ENCODE measurements at regions not wholly inside any gene's neighbourhood (a gene's known extent, or its start where the extent isn't known, plus 50 kb on each side); places are given as distances from the start of the nearest gene placed in this dataset.

DNA sequence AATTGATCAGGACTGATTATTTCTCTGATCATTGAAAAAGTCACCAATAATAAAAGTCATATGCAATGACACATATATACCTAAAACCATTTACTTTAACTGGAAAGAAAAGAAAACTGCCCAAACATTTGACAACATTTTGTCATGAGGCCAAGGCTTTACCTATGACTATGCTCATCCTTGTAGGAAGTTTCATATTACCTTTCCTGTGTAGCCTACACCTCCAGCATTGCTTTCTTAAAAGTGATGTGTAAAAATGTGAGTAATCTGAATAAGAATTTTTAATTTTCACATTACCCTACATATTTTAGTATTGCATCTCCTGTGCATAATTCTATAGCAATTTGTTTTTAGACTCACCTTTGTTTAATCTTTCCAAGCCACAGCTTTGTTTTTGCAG, 419.8 kb upstream of the FIGN start:
- DNase-seq: no peak

DNA sequence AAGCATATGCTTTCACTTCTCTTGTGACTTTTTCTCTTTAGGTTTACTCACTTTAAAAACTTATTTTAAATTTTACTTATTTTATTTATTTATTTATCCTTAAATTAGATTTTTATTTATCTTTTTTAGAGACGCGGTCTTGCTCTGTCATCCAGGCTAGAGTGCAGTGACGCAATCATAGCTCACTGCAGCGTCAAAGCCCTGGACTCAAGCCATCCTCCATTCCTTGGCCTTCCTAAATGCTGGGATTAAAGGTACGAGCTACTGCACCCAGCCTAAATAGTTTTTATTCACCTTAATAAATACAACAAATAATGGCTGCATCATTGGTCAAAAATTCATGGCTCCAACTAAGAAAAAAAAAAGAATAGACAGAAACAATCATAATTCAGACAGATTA, 415.7 kb upstream of the FIGN start:
- DNase-seq: no peak

DNA sequence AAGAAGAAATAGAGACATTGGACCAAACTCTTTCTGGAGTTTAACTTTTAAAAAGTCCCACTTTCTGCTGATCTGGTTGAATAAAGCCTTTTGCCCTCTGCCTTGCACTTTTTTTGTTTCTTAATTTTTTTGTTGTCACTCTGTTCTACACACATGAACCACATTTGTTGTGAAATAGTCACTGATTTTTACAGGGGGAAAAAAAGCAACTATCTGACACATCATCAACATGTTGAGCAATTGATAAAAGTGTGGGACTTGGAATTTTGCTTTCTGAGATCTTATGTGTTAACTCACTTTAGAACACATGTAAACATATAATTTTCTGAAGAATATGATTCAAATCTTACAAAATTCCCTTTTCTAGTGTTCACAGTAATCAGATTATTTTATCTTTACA, 414.8 kb upstream of the FIGN start:
- no peak for DNase-seq

DNA sequence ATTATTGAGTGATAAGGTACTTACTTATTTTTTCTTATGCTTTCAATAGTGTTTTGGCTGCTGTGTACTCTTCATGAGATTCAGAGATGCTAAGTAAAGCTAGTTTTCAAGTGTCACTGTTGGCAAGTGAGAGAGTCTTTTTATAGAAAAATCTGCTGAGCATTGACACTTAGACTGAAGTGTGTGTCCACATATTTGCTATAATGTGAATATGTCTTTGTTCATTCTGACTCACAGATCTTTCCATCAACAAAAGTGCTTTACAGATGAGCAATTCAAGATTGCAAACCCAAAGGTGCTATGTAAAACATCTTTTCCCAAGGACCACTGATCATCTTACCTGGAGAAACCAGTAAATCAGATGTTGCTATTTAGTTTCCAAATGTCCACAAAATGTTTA, 410.6 kb upstream of the FIGN start:
- no peak for DNase-seq

DNA sequence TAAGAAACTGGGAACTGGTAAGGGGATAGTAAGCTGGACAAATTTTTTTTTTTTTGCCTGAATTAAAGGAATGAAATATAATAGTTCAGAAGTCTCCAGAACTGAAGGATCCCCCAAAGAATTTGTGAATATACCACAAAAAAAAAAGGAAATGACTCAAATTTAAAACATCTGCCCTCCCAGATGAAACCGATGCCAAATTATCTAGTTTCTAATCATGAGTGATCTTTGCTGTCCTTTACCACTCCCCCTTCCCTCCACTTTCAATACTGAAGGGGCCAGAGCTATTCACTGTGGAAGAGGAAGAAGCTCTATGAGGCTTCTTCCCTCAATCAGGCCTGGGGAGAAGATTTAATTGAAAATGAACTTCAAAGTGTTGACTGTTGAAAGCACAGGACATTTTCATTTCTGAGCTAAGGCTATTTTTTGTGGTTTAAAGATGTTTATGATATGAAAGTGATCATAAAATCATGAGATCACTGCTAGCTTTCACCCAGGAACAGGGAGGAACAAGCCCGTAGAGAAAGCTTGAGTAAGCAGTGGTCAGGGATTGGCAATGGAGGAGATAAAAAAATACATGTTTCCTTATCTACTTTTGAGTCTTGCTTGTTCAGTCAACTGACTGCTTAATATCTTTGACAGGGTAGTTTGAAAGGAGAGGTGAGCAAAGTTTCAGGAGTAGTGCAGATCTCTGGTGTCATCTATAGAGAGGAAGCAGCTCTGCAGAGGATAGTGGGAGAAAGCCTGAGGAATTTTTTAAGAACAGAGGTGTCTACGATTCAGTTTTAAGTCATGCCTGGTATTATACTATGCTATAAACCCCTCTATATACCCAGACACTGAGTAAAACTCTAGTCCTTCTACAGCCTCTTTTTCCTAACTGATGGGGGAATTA, 409.5 kb upstream of the FIGN start:
- no peak for DNase-seq

DNA sequence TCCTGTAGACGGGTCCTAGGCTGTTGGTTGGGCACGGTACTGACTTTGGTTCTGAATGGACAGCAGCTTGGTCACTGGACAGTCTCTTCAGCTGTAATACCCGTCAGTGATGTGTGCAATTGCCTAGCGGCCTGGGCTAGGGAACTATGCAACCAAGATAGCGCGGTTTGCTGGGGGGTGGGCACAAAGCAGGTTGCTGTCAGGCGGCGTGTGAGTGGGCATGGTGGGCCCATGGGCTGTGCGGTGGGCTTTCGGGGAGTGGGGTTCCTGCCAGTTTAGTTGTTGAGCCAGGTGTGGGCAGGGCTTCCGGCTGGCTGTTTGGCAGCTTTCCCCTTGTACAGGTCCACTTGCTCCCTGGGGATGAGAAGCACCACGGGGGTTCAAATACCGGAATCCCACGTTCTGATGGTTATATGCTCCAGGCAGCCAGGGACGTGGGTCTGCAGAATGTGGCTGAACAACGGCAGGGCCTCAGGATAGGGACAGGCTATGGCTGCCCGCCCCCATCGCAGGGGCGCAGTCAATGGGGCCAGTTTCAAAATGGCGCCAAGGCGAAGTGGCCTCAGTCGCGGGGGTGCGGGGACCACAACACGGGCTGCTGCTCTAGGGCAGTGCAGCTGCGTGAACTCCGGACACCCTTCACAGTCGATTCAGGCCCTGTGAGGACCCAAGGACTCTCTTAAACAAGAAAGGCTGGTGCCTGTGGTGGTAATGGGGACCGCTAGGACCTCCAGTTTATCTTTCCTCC, 407.5 kb upstream of the FIGN start:
- no peak for DNase-seq

DNA sequence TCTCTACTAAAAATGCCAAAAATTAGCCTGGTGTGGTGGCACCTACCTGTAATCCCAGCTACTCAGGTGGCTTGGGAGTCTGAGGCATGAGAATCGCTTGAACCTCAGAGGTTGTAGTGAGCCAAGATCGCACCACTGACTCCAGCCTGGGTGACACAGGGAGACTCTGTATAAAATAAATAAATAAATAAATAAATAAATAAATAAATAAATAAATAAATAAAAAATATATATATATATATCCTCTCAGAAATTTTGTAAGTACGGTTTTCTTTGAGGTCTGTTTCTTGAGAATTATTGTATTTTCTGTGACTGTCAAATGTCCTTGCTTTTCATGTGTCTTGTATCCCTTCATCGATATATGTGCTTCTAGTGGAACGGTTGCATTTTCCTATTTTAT, 406.9 kb upstream of the FIGN start:
- DNase-seq: no peak

DNA sequence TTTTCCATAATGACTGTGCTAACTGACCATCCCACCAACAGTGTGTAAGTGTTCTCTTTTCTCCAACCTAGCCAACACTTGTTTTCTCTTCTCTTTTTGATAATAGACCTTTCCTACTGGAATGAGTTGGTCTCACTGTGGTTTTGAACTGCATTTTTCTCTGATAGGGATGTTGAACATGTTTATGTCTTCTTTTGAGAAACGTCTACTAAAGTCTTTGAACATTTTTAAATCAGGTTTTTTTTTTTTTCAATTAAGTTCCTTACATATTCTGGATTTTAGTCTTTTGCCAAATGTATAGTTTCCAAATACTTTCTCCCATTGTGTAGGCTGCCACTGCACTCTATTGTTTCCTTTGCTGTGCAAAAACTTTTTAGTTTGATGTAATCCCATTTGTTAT, 405.5 kb upstream of the FIGN start:
- DNase-seq: no peak

DNA sequence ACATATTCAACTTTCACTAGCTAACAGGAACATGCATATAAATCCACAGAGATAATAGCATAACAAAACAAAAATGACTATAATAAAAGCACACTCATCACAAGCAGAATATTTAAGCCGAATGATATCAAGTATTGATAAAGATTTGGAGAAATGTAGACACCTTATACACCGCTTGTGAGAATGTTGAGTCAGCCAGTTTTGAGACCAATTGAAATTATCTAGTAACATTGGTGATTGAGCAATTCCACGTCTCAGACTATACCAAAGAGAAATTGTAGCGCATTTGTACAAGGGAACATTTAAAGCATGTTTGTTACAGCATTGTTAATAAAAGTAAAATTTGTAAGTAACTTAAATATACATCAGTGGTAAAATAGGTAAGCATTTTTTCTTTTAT, 402.9 kb upstream of the FIGN start:
- DNase-seq: no peak

DNA sequence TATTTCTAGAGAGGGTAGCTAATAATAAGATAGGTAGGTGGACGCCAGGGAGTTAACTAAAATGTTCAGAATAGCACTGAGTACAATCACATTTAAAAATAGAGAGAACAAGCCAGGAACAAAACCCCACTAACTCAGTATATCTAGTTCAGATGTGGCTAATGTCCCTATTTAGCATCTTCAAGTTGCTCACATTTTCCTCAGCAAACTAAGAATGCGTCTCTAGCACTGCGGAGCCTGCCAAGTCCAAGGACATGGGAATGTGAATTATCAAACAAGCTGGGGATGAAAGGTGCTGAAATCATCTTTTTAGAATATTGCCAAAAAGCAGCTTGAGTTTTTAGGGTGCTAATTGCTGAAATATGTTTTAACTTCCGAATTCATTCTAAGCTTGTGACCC, 398.5 kb upstream of the FIGN start:
- no peak for DNase-seq

DNA sequence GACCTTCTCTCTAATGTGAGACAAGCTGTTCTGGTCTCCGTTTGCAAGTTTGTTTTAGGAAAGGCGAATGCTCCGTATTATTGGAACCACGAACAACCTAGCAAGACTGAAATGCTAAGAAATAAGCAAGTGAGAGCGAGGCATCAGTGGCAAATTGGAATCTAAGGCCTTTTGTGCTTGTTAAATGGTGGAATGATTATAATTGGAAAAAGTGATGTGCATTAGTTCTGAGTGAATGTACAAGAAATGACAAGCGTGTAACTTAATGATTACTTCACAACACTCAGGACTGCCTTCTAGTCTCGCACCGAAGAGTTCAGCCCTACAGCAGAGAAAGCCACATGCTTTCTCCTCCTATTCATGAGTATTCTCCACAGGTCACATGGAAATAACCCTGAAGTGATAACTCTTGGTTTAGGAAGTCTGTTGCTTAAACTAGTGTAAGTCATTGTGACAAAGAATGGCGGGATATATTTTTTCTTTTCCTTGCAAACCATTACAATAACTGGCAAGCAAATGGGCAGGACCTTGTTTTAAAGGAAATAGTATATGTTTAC, 392.2 kb upstream of the FIGN start:
- DNase-seq: no peak

DNA sequence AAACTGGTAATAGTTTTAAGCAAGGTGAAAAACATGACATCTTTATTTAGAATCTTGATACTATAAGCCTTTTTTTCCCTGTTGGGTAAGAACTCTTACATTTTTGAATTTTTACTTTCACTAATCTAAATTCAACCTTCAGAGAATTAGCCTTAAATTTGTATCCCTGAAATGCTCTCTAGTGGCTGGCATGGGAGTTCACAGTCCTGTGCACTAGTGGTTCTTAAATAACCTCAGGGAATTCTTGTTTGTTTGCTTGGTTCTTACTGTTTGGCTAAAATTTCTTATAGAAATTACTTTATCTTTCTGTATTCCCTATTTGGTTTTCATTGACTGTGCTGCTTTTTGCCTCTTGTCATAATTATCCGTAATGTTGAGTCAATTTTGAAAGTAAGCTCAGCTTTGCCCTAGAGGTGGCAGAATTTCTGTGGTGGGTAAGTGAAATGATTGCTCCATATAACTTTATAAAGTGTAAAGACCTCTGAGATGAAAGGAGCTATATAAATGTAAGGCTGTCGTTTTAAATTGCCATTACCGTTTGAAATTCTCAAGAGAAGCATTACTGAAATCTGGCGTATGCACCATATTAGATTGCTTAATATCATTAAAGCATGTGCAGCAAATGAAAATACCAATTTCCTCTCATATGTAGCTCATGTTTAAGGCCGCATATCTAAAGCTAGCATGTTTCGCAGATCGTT, 391.3 kb upstream of the FIGN start:
- DNase-seq: no peak

DNA sequence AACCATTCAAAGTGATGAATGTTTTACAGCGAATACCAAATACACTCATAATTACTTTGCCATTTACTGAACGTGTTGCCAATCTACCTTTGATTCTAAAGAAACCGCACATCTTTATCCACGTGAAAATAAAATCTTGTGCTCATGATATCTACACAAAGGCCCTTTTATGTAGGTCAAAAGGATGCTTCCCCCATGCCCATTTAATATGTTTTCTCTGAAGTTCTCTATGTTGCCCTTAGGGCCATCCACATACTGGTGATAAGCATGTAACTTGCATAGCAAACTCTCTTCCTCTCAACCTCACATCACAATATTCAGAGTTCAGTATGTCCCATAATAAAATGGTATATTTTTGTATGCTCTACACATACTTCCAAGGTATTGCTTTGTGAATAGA, 380.0 kb upstream of the FIGN start:
- DNase-seq: no peak

DNA sequence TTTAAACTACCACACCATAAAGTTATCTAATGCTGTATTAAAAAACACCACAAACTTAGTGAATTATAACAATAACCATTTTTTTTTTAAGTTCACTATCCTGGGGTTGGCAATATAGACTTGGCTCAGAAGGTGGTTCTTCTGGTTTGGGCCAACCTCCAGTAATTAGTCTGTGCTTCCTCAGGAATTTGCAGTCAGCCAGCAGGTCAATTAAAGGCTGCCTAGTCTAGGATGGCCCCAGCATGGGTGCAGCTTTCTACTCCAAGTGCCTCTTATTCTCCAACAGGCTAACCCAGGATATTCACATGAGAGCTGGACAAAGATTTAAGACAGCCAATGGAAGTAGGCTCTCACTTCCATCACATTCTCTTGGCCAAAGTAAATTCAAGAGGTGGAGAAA, 379.1 kb upstream of the FIGN start:
- DNase-seq: no peak

DNA sequence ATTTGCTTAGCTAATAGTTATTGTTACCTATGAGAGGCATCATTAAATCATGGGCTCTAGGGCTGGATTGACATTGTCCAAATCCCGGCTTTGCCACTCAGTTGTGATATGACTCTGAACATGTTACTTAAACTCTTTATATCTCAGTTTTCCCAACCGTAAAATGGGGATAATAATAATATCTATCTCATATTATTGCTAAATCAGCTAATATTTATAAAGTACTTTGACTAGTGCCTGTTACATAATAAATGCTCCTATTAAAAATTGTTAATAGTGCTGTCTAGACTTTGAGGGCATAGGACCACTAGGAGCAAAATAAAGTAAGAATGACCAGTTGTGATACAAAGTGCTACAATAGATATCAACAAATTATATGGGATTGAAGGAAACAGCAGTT, 376.3 kb upstream of the FIGN start:
- DNase-seq: no peak

DNA sequence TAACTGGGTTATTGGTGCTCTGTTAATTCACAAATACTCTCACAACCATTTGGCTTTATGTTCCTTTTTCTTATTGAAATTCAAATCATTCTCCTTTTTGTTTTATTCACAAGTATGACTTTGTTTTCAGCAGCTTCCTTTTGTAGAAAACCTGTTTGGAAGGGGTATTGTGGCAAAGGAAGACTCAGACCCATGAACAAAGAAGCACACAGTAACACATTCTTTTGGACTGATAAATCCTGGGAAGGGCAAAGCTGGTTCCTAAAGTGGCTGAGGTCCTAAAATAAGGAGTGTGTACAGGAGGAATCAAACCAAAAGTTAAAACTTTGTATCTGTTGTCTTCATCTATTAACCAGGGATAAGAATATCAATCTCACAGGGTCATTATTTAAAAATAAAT, 374.7 kb upstream of the FIGN start:
- no peak for DNase-seq

DNA sequence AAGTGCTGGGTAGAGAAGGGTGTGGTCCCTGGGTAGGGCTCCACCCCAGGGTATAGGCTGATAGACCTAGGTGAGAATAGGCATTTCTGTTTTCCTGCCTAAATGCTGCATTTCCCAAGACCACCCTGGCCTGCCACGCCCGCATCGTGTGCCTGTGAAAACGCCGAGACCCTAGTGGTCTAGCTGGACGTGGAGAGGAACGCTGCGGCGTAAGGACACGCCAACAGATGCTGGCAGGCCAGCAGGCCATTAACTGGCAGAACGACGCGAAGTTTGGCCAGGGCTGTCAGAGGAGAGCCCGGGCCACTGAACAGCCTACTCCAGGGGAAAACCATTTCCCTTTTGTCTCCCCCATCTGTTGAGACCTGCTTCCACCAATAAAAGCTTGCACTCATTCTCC, 373.2 kb upstream of the FIGN start:
- no peak for DNase-seq

DNA sequence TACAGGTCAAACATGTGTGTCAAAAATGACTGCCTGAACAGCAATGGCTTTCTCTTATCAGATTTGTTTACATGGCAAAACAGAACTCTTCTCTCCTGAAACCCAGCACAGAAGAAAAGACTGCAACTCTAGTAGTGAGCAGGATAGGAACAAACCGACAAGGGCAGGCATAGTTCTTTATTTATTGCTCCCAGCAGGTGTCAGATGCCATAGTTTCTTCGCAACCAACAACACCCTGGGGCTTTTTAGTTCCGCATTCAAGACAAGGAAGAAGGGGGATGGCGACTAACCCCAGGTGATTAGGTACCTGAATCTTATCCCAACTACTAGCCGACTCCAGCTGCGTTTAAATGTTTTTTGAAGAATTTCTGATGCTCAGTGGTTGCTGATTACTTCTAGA, 367.5 kb upstream of the FIGN start:
- no peak for DNase-seq

DNA sequence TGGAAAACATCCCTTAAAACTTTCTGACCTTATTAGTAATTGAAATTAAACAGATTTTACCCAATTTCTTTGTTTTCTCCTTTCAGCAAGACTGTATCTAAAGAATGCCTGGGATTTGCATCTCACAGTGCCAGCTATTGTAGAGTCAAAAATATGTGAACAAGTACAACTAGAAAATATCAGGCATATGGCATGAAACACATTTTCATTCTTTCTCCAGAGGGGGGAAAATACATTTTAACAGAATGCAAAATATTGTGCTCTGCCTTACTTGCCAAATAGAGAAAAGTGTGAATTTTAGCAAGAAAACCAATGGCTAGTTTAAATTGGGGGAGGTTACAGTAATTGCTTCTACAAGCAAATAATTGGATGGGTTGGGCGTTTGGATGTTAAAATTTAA, 366.6 kb upstream of the FIGN start:
- no peak for DNase-seq

DNA sequence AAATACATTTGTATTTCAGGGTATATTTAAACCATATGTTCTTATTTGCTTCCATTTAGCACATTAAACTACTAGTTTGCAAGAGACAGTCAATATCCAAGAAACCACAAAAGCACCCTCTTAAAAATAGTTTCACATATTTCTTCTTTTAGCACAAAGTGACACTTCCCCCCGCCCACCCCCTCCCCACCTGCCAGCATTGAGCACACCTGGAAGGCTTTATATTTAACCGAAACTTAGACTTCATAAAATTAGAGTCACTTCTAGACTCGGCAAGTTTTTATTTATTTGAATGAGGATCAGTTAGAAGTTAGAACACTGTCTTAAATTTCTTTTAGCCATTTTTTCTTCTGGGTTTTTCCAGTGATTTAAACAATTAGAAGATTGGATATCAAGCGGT, 355.9 kb upstream of the FIGN start:
- DNase-seq: no peak

DNA sequence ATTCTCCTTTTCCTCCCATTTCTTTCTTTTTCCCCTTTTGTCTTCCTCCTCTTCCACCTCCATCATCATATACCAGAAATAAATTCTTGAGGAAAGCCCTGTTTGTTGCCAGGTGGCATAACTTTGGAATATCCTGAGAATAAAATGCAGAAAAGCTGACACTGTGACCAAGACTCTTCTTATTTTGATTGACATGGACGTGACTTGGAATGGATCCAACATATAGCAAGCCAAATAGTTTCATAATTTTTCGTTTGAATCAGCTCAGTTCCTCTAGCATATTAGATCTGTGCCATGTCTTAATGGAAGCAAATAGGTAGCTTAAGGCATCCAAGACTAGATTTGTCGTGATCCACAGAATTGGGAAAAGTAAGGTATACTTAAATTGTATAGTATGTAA, 354.7 kb upstream of the FIGN start:
- no peak for DNase-seq

DNA sequence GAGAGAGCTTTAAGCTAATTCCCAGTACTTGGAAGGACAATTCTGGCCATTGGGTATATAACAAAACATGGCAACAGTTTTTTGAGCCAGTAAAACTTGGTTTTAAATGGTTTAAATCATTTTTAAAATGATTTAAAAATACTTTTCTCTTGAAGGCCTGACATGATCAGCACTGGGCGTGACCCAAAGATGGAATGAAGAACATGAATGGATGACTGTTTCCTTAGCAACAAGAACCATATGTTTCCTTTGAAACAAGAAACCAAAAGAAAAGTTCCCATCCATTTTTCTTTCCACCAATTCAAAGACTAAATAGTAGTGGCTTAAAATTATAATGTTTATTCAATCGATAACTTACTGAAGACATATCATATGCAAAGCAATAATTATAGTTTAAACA, 348.3 kb upstream of the FIGN start:
- DNase-seq: no peak

DNA sequence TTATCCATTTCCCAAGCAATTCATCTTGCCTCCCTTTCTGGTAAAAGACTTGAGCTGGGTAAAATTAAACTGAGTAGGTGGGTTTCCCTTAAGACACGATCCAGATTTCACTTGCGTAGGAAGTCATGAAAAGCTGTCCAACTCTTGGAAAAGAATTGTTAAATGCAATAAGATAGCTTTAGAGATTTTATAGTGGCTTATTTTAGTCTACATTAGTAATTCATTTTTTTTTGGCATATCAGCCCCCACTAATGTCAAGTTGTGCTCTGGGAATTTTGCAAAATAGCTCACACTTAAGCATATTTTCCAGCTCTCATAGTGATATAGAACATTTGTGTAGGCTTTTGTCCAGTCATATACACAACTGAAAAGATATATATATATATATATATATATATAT, 344.7 kb upstream of the FIGN start:
- DNase-seq: no peak

DNA sequence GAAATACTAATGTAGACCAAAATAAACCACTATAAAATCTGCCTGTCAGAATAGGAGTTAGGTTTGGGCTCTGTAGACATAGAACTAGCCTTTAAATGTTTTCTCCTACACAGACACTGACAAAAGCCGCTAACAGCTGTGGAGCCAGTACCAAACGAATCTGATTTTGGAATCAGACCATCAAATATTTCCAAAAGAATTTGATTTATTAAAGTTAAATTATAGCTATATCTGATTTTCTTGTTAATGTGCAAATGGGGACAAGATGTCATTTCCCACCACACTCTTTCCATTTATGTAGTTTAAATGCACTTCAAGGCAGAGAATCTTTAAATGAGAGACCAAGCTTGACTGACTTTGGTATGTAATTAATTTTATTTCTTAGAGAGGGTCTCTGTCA, 343.4 kb upstream of the FIGN start:
- DNase-seq: no peak
